ENCODE measurements at regions not wholly inside any gene's neighbourhood (a gene's known extent, or its start where the extent isn't known, plus 50 kb on each side); places are given as distances from the start of the nearest gene placed in this dataset.

DNA sequence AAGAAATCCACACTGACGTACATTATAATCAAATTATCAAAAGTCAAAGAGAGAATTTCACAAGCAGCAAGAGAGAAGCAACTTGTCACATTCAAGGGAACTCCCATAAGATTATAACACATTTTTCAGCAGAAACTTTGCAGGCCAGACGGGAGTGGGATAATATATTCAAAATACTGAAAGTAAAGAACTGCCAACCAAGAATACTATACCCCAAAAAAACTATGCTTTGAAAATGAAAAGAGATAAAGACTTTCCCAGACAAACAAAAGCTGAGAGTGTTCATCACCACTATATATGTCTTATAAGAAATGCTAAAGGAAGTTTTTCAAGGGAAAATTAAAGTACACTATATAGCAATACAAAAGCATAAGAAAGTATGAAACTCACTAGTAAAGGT lies 91.5 kb upstream of the PPP2R3A start:
- intact Hi-C loops (cut with DNase I) = no loop called here
- DNase-seq = no peak
- H3K27ac ChIP-seq = no peak overlapping the region
- WGBS, 2 donors = 85% methylated on average over 2 of the region's 2 CpGs
- peaks cover 0 to under 1% of the 10 kb centered on the region in 2 donors for H3K4me1 ChIP-seq
- H3K4me3 ChIP-seq (replicated peaks in 1 of 3) = no peak overlapping the region
- H3K9me3 ChIP-seq = no peaks in the 10 kb centered on the region
- H3K27me3 ChIP-seq = no peaks in the 10 kb centered on the region
- no peaks in the 10 kb centered on the region for H3K36me3 ChIP-seq
- no peak for TF ChIP-seq POLR2A (IDR thresholded peaks at IDR 0.05)
- TF ChIP-seq, protein P1, sequence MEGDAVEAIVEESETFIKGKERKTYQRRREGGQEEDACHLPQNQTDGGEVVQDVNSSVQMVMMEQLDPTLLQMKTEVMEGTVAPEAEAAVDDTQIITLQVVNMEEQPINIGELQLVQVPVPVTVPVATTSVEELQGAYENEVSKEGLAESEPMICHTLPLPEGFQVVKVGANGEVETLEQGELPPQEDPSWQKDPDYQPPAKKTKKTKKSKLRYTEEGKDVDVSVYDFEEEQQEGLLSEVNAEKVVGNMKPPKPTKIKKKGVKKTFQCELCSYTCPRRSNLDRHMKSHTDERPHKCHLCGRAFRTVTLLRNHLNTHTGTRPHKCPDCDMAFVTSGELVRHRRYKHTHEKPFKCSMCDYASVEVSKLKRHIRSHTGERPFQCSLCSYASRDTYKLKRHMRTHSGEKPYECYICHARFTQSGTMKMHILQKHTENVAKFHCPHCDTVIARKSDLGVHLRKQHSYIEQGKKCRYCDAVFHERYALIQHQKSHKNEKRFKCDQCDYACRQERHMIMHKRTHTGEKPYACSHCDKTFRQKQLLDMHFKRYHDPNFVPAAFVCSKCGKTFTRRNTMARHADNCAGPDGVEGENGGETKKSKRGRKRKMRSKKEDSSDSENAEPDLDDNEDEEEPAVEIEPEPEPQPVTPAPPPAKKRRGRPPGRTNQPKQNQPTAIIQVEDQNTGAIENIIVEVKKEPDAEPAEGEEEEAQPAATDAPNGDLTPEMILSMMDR (IDR thresholded peaks at IDR 0.05) = no peak

DNA sequence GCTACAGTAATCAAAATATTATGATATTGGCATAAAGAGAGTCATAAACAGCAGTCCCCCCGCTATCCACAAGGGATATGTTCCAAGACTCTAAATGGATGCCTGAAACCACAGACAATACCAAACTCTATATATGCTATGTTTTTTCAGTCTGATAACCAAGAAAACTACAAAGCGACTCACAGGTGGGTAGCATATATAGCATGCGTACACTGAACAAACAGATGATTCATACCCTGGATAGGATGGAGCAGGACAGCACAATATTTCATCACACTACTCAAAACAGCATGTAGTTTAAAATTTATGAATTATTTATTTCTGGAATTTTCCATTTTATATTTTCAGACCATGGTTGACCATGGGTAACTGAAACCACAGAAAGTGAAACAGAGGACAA lies 87.0 kb upstream of the PPP2R3A start:
- no peaks in the 10 kb centered on the region for H3K9me3 ChIP-seq
- WGBS, 2 donors = 95 to 98% methylated on average over 3 of the region's 3 CpGs
- H3K36me3 ChIP-seq = no peaks in the 10 kb centered on the region
- no peak overlapping the region for H3K4me3 ChIP-seq (replicated peaks in 1 of 3)
- H3K27me3 ChIP-seq = no peaks in the 10 kb centered on the region
- TF ChIP-seq, protein P1 (IDR thresholded peaks at IDR 0.05) = no peak
- no peak for TF ChIP-seq POLR2A (IDR thresholded peaks at IDR 0.05)
- no peak for DNase-seq
- intact Hi-C loops (cut with DNase I) = no loop called here
- no peaks in the 10 kb centered on the region for H3K4me1 ChIP-seq
- no peak overlapping the region for H3K27ac ChIP-seq

DNA sequence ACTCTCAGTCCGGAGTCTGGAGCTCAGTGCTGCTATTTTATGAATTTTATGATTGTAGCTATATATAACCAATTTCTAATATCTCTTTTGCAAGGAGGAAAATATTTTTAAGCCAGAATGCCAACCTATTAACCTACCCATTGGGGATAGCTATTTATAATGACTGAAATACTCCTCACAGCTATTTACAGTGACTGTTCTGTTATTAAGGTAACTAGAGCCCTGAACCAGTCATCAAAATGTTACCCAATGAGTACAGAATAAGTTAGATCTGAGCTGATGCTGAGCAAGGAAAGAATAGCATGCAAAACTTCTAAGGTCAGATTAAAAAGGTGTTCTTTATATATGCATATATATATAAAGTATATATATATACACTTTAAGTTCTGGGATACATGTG lies 79.6 kb upstream of the PPP2R3A start:
- Histone ChIP-seq H3K4me3 (replicated peaks in 1 of 3) (no peak overlapping the region), H3K27ac (no peak overlapping the region), H3K36me3 (no peaks in the 10 kb centered on the region), H3K9me3 (no peaks in the 10 kb centered on the region), H3K27me3 (no peaks in the 10 kb centered on the region), H3K4me1 (no peaks in the 10 kb centered on the region)
- no peak for TF ChIP-seq POLR2A (IDR thresholded peaks at IDR 0.05)
- TF ChIP-seq, protein P1 (IDR thresholded peaks at IDR 0.05) = no peak
- 91 to 94% methylated on average over 1 of the region's 1 CpG for WGBS, 2 donors
- no peak for DNase-seq
- intact Hi-C loops (cut with DNase I) = no loop called here

DNA sequence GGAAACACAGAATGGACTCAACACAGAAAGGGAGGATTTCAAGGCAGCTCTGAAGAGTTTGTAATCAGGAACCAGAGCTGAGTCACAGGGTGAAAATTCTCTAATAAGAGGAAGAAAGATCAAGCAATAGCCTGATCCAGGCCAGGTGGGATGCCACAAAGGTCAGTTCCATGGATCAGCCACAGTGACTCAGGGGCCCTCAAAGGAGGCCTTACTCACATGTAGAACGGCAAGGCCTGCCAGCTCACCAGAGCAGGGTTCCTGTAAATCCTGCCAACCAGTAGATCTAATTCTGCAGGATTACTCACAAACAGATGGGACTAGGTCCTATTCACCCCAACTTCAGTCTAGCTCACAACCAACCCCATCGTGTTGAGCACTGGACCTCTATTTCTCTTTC lies 78.3 kb upstream of the PPP2R3A start:
- 64 to 83% methylated on average over 2 of the region's 2 CpGs for WGBS, 2 donors
- intact Hi-C loops (cut with DNase I) = no loop called here
- H3K4me1 ChIP-seq = no peaks in the 10 kb centered on the region
- H3K9me3 ChIP-seq = no peaks in the 10 kb centered on the region
- no peak overlapping the region for H3K4me3 ChIP-seq (replicated peaks in 1 of 3)
- no peak overlapping the region for H3K27ac ChIP-seq
- no peaks in the 10 kb centered on the region for H3K36me3 ChIP-seq
- DNase-seq = no peak
- TF ChIP-seq, protein P1 (IDR thresholded peaks at IDR 0.05) = no peak
- no peak for TF ChIP-seq POLR2A (IDR thresholded peaks at IDR 0.05)
- H3K27me3 ChIP-seq = no peaks in the 10 kb centered on the region

DNA sequence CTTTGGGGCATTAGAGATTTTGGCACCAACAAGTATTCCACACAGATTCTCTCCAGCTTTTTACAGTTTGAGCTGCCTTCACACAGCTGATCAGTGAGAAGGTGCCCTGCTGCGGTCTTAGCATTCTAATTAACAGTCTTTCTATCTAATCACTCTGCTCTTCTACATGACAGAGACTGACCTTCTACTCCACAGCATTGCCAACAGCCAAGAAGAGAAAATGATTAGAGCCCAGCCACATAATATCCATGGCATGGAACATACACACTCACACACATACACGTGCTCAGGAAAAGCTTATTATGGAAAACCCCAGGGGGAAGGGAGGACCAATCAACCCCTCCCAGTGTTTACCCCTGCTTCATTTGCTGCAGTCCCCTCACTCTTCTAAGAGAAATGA lies 76.1 kb upstream of the PPP2R3A start:
- WGBS, 2 donors = 39 to 46% methylated on average over 2 of the region's 2 CpGs
- intact Hi-C loops (cut with DNase I) = no loop called here
- no peak for TF ChIP-seq POLR2A (IDR thresholded peaks at IDR 0.05)
- TF ChIP-seq, protein P1 (IDR thresholded peaks at IDR 0.05) = no peak
- Histone ChIP-seq H3K4me3 (replicated peaks in 1 of 3) (no peak overlapping the region), H3K9me3 (no peaks in the 10 kb centered on the region), H3K36me3 (no peaks in the 10 kb centered on the region), H3K27ac (no peak overlapping the region), H3K27me3 (no peaks in the 10 kb centered on the region), H3K4me1 (no peaks in the 10 kb centered on the region)
- no peak for DNase-seq
